SKM-1 (cell line): ENCODE measurements at regions not wholly inside any gene's neighbourhood (a gene's known extent, or its start where the extent isn't known, plus 50 kb on each side); places are given as distances from the start of the nearest gene placed in this dataset.

Source experiments
- DNase-seq: peaks from one replicate; lab custom pipeline; 2025; ENCODE audit not compliant: unreplicated experiment; lab: John Stamatoyannopoulos, UW

DNA sequence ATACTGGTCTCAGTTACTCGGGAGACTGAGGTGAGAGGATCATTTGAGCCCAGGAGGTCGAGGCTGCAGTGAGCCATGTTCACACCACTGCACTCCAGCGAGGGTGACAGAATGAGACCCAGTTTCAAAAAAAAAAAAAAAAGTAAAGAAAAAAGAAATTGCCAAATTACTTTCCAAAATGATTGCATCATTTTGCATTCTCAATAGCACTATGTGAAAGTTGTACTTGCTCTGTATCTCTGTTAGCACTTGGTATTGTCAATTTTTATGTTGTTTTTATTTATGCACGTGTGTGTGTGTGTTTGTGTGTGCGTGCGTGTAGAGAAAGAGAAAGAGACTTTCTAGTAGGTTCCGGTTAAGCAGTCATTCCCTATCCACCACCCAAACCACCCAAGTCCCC, 328.4 kb downstream of the RAB3C start:
- DNase-seq: no peak

DNA sequence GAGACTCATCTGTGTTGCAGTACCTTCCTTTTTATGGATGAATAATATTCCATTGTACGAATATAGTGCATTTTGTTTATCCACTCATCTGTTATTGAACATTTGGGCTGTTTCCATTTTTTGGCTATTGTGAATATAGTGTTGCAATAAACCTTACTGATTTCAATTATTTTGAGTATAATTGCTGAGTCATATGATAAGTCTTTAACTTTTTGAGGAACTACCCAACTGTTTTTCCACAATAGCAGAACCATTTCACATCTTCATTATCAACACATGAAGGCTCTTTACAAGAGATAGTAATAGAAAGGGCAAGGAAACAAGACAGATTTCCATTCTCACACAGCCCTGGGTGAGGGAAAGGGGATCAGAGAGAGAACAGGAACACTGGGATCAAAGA, 329.2 kb downstream of the RAB3C start:
- peak; percentile 8 for DNase-seq

DNA sequence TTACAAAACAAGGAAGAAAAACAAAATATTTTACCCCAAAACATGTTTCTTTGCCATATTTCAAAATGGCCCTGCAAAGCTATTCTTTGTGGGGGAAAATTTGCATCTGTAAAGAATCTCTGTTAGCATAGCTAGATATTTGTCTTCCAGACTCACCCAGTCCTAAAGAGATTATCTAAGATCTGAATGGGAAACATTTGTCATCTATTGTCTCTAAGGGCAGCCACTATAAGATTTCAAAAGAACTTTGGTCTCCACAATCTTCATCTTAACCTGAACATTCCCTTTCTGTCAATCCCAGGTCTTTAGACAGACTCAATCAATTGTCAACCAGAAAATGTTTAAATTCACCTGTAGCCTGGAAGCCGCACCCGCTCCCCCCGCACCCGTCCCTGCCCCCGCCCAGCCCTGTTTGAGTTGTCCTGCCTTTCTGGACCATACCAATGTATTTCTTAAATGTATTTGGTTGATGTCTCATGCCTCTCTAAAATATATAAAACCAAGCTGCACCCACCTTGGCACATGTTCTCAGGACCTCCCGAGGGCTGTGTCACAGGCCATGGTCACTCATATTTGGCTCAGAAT, 330.6 kb downstream of the RAB3C start:
- DNase-seq: no peak

DNA sequence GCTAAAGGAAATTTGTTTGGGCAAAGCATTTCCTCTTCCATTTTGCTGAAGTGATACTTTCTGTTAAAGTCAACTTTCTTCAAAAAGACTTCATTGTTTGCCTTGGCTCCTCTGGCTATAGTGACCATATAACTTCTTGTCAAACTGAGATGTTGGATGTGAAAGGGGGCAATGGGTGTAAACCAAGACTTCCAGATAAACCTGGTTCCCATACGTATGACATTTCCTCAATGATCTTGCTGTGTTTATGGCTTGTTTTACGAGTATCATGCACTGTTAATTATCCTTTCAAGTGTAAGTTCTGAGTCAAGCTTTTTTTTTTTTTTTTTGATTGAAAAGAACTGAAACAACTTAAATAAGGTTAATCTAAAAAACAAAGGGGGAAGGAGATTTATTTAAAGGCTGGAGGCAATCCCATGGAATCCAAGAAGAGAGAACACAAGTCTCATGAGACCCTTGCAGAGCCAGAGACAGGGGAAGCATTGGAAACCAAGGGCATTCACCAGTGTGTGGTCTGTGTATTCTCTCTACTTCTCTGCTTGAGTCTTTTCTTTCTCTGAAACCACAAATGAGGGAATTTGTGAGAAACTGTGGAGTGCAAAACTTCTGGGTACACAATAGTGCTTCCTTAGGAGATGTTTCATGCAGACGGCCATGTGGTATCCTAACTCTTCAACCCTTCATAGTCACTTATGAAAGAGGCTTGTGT, 335.3 kb downstream of the RAB3C start:
- no peak for DNase-seq
